ENCODE measurements at regions not wholly inside any gene's neighbourhood (a gene's known extent, or its start where the extent isn't known, plus 50 kb on each side); places are given as distances from the start of the nearest gene placed in this dataset.
A peak's percentile ranks its signal among the peaks of the same experiment; 100 is the strongest.

DNA sequence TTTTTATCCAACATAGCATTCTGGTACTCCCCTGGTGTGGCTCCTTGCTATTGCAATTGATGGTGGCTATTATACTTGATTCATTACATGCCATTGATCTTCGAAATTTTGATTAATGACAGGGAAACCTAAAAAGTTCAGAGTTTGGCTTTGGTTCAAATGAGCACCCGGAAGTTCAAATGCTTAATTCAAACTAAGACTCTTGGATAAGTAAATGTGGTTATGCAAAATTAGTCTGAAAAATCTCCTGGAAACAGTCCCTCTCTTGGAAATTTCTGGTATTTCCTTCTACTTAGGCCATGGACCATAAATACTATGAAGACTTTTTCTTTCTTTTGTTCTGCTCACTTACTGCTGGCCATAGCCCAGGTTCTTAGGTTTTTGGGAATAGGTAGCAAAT lies 65.3 kb upstream of the SMIM21 start:
- FAIRE-seq (peak; percentile 82), DNase-seq (ENCODE audit: insufficient read length, low spot score) (no peak)
- no peak for TF ChIP-seq CTCF (IDR thresholded peaks at IDR 0.05; ENCODE audit: insufficient read depth, missing control alignments)

GRCh38 chr18:75491361-75491760 lies 63.9 kb upstream of the SMIM21 start:
- no peak for TF ChIP-seq CTCF (IDR thresholded peaks at IDR 0.05; ENCODE audit: insufficient read depth, missing control alignments)
- FAIRE-seq (no peak), DNase-seq (ENCODE audit: insufficient read length, low spot score) (no peak)

GRCh38 chr18:75489493-75490190 lies 62.1 kb upstream of the SMIM21 start:
- FAIRE-seq (no peak), DNase-seq (ENCODE audit: insufficient read length, low spot score) (no peak)

DNA sequence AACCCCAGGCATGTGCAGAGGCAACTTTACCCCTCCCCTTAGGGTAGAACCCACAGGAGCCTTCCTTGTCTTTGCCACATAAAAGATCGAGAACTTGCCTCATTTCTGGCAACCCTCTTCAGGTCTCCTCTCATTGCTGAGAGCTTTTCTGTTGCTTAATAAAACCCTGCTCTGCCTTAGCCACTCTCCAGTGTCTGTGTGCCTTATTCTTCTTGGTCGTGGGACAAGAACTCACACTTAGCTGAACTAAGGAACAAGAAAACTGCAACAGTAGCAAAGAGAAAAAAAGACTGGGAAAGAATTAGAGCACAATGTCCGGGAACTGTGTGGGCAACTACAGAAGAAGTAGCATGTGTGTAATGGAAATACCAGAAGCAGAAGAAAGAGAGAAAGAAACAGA lies 56.2 kb upstream of the SMIM21 start:
- FAIRE-seq (peak; percentile 6), DNase-seq (ENCODE audit: insufficient read length, low spot score) (no peak)
- no peak for TF ChIP-seq CTCF (IDR thresholded peaks at IDR 0.05; ENCODE audit: insufficient read depth, missing control alignments)

More at GRCh38 chr18:75489493-75490190, 62.1 kb upstream of the SMIM21 start:
- TF ChIP-seq CTCF (IDR thresholded peaks at IDR 0.05; ENCODE audit: insufficient read depth, missing control alignments), result no peak

DNA sequence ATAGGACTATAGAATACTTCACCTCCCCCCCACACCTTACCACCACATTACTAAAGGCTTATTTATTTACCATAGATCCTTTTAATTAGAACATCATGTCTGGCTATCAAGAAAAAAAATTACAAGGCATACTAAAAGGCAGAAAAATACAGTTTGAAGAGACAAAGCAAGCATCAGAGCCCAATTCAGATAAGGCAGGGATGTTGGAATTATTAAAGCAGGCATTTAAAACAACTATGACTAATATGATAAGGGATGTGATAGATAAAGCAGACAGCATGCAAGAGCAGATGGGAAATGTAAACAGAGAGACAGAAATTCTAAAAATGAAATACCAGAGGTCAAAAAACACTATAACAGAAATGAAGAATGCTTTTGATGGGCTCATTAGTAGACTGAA lies 55.4 kb upstream of the SMIM21 start:
- FAIRE-seq (peak; percentile 67), DNase-seq (ENCODE audit: insufficient read length, low spot score) (no peak)
- no peak for TF ChIP-seq CTCF (IDR thresholded peaks at IDR 0.05; ENCODE audit: insufficient read depth, missing control alignments)

GRCh38 chr18:75480487-75480886 lies 53.0 kb upstream of the SMIM21 start:
- TF ChIP-seq CTCF (IDR thresholded peaks at IDR 0.05; ENCODE audit: insufficient read depth, missing control alignments), result no peak
- DNase-seq (ENCODE audit: insufficient read length, low spot score) (no peak), FAIRE-seq (no peak)

- no peak for DNase-seq (ENCODE audit: insufficient read length, low spot score)
- TF ChIP-seq CTCF (IDR thresholded peaks at IDR 0.05; ENCODE audit: insufficient read depth, missing control alignments), result peak; percentile 76
- FAIRE-seq, result peak; percentile 100
These were observed 51.7 kb upstream of the SMIM21 start for GRCh38 chr18:75478996-75479880.
